A549 (cell line): ENCODE measurements at regions not wholly inside any gene's neighbourhood (a gene's known extent, or its start where the extent isn't known, plus 50 kb on each side); places are given as distances from the start of the nearest gene placed in this dataset.
A peak's percentile ranks its signal among the peaks of the same experiment; 100 is the strongest.

ENCODE experiments used
- ATAC-seq, 2 experiments: fragments of 200-7000 bp in 1 of 2; fragments of >200 bp in 1 of 2; cut with Nextera tagmentation in 1 of 2; cut with Tn5 transposase in 1 of 2; 3 replicates each; pipeline versions ENCODE4 v1.8.0 to v1.9.1; 2018 to 2020; ENCODE audit warnings: mild to moderate bottlenecking in 1 of 2, moderate library complexity in 1 of 2
- CTCF ChIA-PET: fragments of 300-600 bp; sonication (Branson Sonifier 250); formaldehyde crosslinking; extraction: SDS; loops from one replicate; lab custom pipeline; 2021; ENCODE audit warnings: antibody characterized with exemption, inconsistent platforms; lab: Yijun Ruan, JAX
- POLR2A ChIA-PET: fragments of 350-600 bp; formaldehyde crosslinking; extraction: SDS; loops from one replicate; lab custom pipeline; 2021; ENCODE audit warnings: antibody characterized with exemption, inconsistent platforms; lab: Yijun Ruan, JAX
- DNase-seq, 2 experiments: peaks; one replicate each; pipeline versions ENCODE4 v3.0.0 to v3.0.0-alpha.2; 2011 to 2016; ENCODE audit warnings: low read depth in 1 of 2, low spot score in 1 of 2
- FAIRE-seq: peaks from 2 replicates; lab custom pipeline; 2011; peaks lifted over from hg19 to GRCh38; lab: Jason Lieb, UNC
- H3K27ac ChIP-seq, 2 experiments: fragments of >200 bp; sonication (Bioruptor Twin); formaldehyde crosslinking; 3 replicates each; pipeline ENCODE4 v1.5.1; 2016 to 2017
- H3K4me1 ChIP-seq: fragments of >200 bp; sonication (Bioruptor Twin); formaldehyde crosslinking; 3 replicates; pipeline ENCODE4 v1.6.1; 2016
- H3K4me2 ChIP-seq: fragments of >200 bp; sonication (Bioruptor Twin); formaldehyde crosslinking; 3 replicates; pipeline ENCODE4 v1.6.1; 2016
- H3K4me3 ChIP-seq: fragments of >200 bp; sonication (Bioruptor Twin); formaldehyde crosslinking; 3 replicates; pipeline ENCODE4 v1.5.1; 2016
- H3K9me3 ChIP-seq: fragments of >200 bp; sonication (Bioruptor Twin); formaldehyde crosslinking; 3 replicates; pipeline ENCODE4 v1.6.1; 2016
- CBX2 ChIP-seq: fragments of 200-600 bp; sonication (generic); IDR thresholded peaks from 2 replicates; pipeline ENCODE4 v1.6.1; 2016; ENCODE audit warnings: low read depth, mild to moderate bottlenecking, borderline replicate concordance
- CBX8 ChIP-seq: fragments of 200-600 bp; sonication (generic); IDR thresholded peaks from 2 replicates; pipeline ENCODE4 v1.6.1; 2016
- CEBPB ChIP-seq, 2 experiments: fragments of >200 bp in 1 of 2; sonication (Bioruptor Twin) in 1 of 2; formaldehyde crosslinking in 1 of 2; IDR thresholded peaks; 2 replicates each; pipeline ENCODE4 v1.6.1; 2012 to 2016
- CHD2 ChIP-seq: fragments of 150-350 bp; IDR thresholded peaks from 2 replicates; pipeline ENCODE4 v1.6.1; 2014; ENCODE audit warnings: low read length; ENCODE audit not compliant: partially characterized antibody
- EHMT2 ChIP-seq: fragments of 200-600 bp; sonication (generic); IDR thresholded peaks from 2 replicates; pipeline ENCODE4 v1.6.1; 2016; ENCODE audit warnings: antibody characterized with exemption, low read depth, mild to moderate bottlenecking, moderate library complexity
- EP300 ChIP-seq, 2 experiments: fragments of >200 bp; sonication (Bioruptor Twin); formaldehyde crosslinking; IDR thresholded peaks; 2 replicates in 1 of 2; 3 replicates in 1 of 2; pipeline ENCODE4 v1.6.1; 2016 to 2017
- FOSB ChIP-seq: fragments of 250-450 bp; sonication (Bioruptor Pico); IDR thresholded peaks from 2 replicates; pipeline ENCODE4 v1.5.0; 2020; ENCODE audit warnings: mild to moderate bottlenecking, moderate library complexity
- FOSL2 ChIP-seq, 2 experiments: fragments of 450-650 bp in 1 of 2; fragments of >200 bp in 1 of 2; sonication (Bioruptor Twin) in 1 of 2; formaldehyde crosslinking; IDR thresholded peaks; 2 replicates each; pipeline versions ENCODE4 v1.5.0 to v1.6.1; 2016 to 2020; ENCODE audit warnings: mild to moderate bottlenecking in 1 of 2, moderate library complexity in 1 of 2
- GATA3 ChIP-seq: IDR thresholded peaks from 2 replicates; pipeline ENCODE4 v1.6.1; 2012; ENCODE audit warnings: borderline replicate concordance
- HDAC2 ChIP-seq: fragments of 200-600 bp; sonication (generic); IDR thresholded peaks from 2 replicates; pipeline ENCODE4 v1.6.1; 2016
- HOXA7 ChIP-seq: fragments of 250-450 bp; sonication (Bioruptor Pico); IDR thresholded peaks from 2 replicates; pipeline ENCODE4 v1.5.0; 2020; ENCODE audit warnings: mild to moderate bottlenecking, moderate library complexity
- HOXB13 ChIP-seq: fragments of 250-450 bp; sonication (Bioruptor Pico); IDR thresholded peaks from 2 replicates; pipeline ENCODE4 v1.5.0; 2020; ENCODE audit warnings: low read depth, mild to moderate bottlenecking, moderate library complexity
- KDM1A ChIP-seq: fragments of 200-600 bp; sonication (generic); IDR thresholded peaks from 2 replicates; pipeline ENCODE4 v1.6.1; 2016; ENCODE audit warnings: low read depth, mild to moderate bottlenecking
- MYC ChIP-seq: IDR thresholded peaks from 2 replicates; pipeline ENCODE4 v1.6.1; 2012; ENCODE audit warnings: mild to moderate bottlenecking, inconsistent platforms, low read length, improper control_type of control experiment, borderline replicate concordance
- NPAS2 ChIP-seq: fragments of 250-450 bp; sonication (Bioruptor Pico); IDR thresholded peaks from 2 replicates; pipeline ENCODE4 v1.8.0; 2022; ENCODE audit warnings: mild to moderate bottlenecking, moderate library complexity, borderline replicate concordance
- POLR2AphosphoS2 ChIP-seq: conservative IDR thresholded peaks from 2 replicates; pipeline ENCODE4 v1.6.1; 2012; ENCODE audit warnings: low read length, improper control_type of control experiment, inconsistent platforms
- RAD21 ChIP-seq, 2 experiments: fragments of >200 bp in 1 of 2; sonication (Bioruptor Twin) in 1 of 2; formaldehyde crosslinking in 1 of 2; IDR thresholded peaks in 1 of 2; conservative IDR thresholded peaks in 1 of 2; 2 replicates in 1 of 2; 3 replicates in 1 of 2; pipeline ENCODE4 v1.6.1; 2012 to 2018; ENCODE audit warnings: inconsistent platforms in 1 of 2
- RARB ChIP-seq: fragments of 250-450 bp; sonication (Bioruptor Pico); IDR thresholded peaks from 2 replicates; pipeline ENCODE4 v1.8.0; 2021; ENCODE audit warnings: mild to moderate bottlenecking, moderate library complexity
- REST ChIP-seq: fragments of 200-600 bp; sonication (generic); IDR thresholded peaks from 2 replicates; pipeline ENCODE4 v1.6.1; 2016; ENCODE audit warnings: antibody characterized with exemption, mild to moderate bottlenecking, moderate library complexity
- RFX5 ChIP-seq: fragments of 450-650 bp; IDR thresholded peaks from 2 replicates; pipeline ENCODE4 v1.7.1; 2014; ENCODE audit warnings: antibody characterized with exemption, mild to moderate bottlenecking, moderate library complexity
- SREBF2 ChIP-seq: fragments of 450-650 bp; IDR thresholded peaks from 2 replicates; pipeline ENCODE4 v1.6.1; 2014; ENCODE audit warnings: mild to moderate bottlenecking, moderate library complexity
- TP53 ChIP-seq: fragments of 250-450 bp; sonication (Bioruptor Pico); IDR thresholded peaks from 2 replicates; pipeline ENCODE4 v1.5.0; 2021; ENCODE audit warnings: mild to moderate bottlenecking, moderate library complexity
- ZNF302 ChIP-seq: fragments of 250-450 bp; sonication (Bioruptor Pico); IDR thresholded peaks from 2 replicates; pipeline ENCODE4 v1.9.0; 2021; ENCODE audit warnings: inconsistent platforms, mild to moderate bottlenecking, moderate library complexity
- WGBS: methylation state at CpG from one replicate; pipeline ENCODE4 v1.1.6; 2017; ENCODE audit errors: missing lambda C conversion rate; 5-methylcytosine and 5-hydroxymethylcytosine counted together
- TF ChIP-seq, protein P1 (sequence below): fragments of 150-350 bp; IDR thresholded peaks from 2 replicates; pipeline ENCODE4 v1.6.1; 2014; ENCODE audit warnings: low read depth, mild to moderate bottlenecking, low read length
- TF ChIP-seq, protein P2 (sequence below): fragments of >200 bp; sonication (Bioruptor Twin); formaldehyde crosslinking; IDR thresholded peaks from 2 replicates; pipeline ENCODE4 v1.6.1; 2016

GRCh38 chr20:40933758-40934157, 94.9 kb upstream of the TOP1 start:
- no peak for DNase-seq
- H3K9me3 ChIP-seq = no peaks in the 10 kb centered on the region
- H3K4me2 ChIP-seq = no peak overlapping the region
- H3K4me3 ChIP-seq = no peak overlapping the region
- no peak for ATAC-seq
- POLR2A ChIA-PET = no interaction called here
- H3K4me1 ChIP-seq = no peaks in the 10 kb centered on the region
- no peak for FAIRE-seq
- TF ChIP-seq ZNF302 (CRISPR knock-in tag) = no peak
- TF ChIP-seq HOXA7 (CRISPR knock-in tag) = no peak
- no peak for TF ChIP-seq CEBPB (IDR thresholded peaks at IDR 0.05)
- TF ChIP-seq, protein P1, sequence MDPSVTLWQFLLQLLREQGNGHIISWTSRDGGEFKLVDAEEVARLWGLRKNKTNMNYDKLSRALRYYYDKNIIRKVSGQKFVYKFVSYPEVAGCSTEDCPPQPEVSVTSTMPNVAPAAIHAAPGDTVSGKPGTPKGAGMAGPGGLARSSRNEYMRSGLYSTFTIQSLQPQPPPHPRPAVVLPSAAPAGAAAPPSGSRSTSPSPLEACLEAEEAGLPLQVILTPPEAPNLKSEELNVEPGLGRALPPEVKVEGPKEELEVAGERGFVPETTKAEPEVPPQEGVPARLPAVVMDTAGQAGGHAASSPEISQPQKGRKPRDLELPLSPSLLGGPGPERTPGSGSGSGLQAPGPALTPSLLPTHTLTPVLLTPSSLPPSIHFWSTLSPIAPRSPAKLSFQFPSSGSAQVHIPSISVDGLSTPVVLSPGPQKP = no peak
- TF ChIP-seq RARB (CRISPR knock-in tag) = no peak
- TF ChIP-seq TP53 (CRISPR knock-in tag) = no peak
- TF ChIP-seq RAD21 (conservative IDR thresholded peaks at IDR 0.05 in 1 of 2, IDR thresholded peaks at IDR 0.05 in 1 of 2) = no peak
- TF ChIP-seq CBX8 = no peak
- TF ChIP-seq NPAS2 = no peak
- WGBS = 7% methylated on average over 1 of the region's 1 CpG
- no peak overlapping the region for H3K27ac ChIP-seq
- CTCF ChIA-PET = interaction anchor here (2.0 kb wide), 1 partner anchor 13 kb away, joined by 10 read pairs; no protein-coding TSS in a partner anchor

DNA sequence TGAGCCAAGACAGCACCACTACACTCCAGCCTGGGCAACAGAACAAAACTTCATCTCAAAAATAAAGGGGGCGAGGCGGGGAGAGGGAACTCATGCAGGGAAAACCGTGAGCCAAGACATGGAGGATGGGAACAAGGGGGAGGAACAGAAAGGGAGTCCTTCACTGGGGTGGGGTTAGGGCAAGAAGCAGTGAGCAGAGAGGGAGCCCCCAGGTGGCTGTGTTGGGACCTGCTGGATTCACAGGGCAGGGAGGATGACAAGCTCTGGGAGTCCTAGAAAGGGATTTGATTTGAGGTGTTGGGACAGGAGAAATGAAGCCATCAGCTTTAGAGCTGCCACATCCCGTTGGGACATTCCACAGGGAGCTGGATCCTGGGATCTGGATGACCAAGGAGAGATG, 90.6 kb upstream of the TOP1 start:
- TF ChIP-seq FOSL2 (IDR thresholded peaks at IDR 0.05) (no peak), FOSL2 (CRISPR knock-in tag; IDR thresholded peaks at IDR 0.05) (no peak), CBX2 (no peak), RARB (CRISPR knock-in tag) (no peak), MYC (no peak), CHD2 (no peak), CEBPB (IDR thresholded peaks at IDR 0.05) (no peak), HOXB13 (CRISPR knock-in tag) (no peak), EP300 (IDR thresholded peaks at IDR 0.05) (no peak), RFX5 (no peak), HDAC2 (no peak), REST (no peak), HOXA7 (CRISPR knock-in tag) (no peak)
- TF ChIP-seq, protein P2, sequence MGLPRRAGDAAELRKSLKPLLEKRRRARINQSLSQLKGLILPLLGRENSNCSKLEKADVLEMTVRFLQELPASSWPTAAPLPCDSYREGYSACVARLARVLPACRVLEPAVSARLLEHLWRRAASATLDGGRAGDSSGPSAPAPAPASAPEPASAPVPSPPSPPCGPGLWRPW = no peak
- WGBS = 24% methylated on average over 4 of the region's 4 CpGs
- ChIA-PET POLR2A (no interaction called here), CTCF (interaction anchor here (0.6 to 1.2 kb wide), 2 partner anchors 24 to 1700 kb away, joined by 3 to 6 read pairs; no protein-coding TSS in a partner anchor)
- Histone ChIP-seq H3K4me1 (no peaks in the 10 kb centered on the region), H3K4me2 (no peak overlapping the region), H3K9me3 (no peaks in the 10 kb centered on the region), H3K27ac (no peak overlapping the region), H3K4me3 (no peak overlapping the region)
- FAIRE-seq (no peak), ATAC-seq (peak; percentile 50 to 60; a peak in 5 of 6 replicates), DNase-seq (peak in 1 of 2 experiments; percentile 12)

GRCh38 chr20:40939667-40940066, 89.0 kb upstream of the TOP1 start:
- H3K4me2 ChIP-seq = no peak overlapping the region
- no peak overlapping the region for H3K27ac ChIP-seq
- WGBS = 64% methylated on average over 5 of the region's 5 CpGs
- POLR2A ChIA-PET = no interaction called here
- CTCF ChIA-PET = interaction anchor here (1.1 kb wide), 1 partner anchor 8 kb away, joined by 3 read pairs; no protein-coding TSS in a partner anchor
- ATAC-seq = no peak
- no peak for TF ChIP-seq SREBF2
- no peak for TF ChIP-seq RAD21 (conservative IDR thresholded peaks at IDR 0.05 in 1 of 2, IDR thresholded peaks at IDR 0.05 in 1 of 2)
- TF ChIP-seq GATA3 = no peak
- TF ChIP-seq FOSB (CRISPR knock-in tag) = no peak
- no peak for TF ChIP-seq EHMT2
- TF ChIP-seq, protein P2 = no peak
- no peak for TF ChIP-seq POLR2AphosphoS2
- no peak for TF ChIP-seq HOXB13 (CRISPR knock-in tag)
- no peak for TF ChIP-seq KDM1A
- TF ChIP-seq, all 56 proteins: peak for 0
- Histone ChIP-seq H3K4me3 (no peak overlapping the region), H3K4me1 (no peaks in the 10 kb centered on the region), H3K9me3 (no peaks in the 10 kb centered on the region)
- no peak for FAIRE-seq
- no peak for DNase-seq
